ENCODE measurements at regions not wholly inside any gene's neighbourhood (a gene's known extent, or its start where the extent isn't known, plus 50 kb on each side); places are given as distances from the start of the nearest gene placed in this dataset.

GRCh38 chr6:134557509-134557908, 239.6 kb upstream of the SGK1 start:
- no peaks in the 10 kb centered on the region for H3K36me3 ChIP-seq (ENCODE audit: control insufficient read depth in 2 of 2, extremely low read depth in 1 of 2, insufficient read depth in 2 of 2, low read length in 2 of 2)
- H3K4me1 ChIP-seq (ENCODE audit: control insufficient read depth, extremely low read depth, insufficient read depth, low read length): no peaks in the 10 kb centered on the region
- H3K79me2 ChIP-seq (ENCODE audit: control insufficient read depth, insufficient read depth, low read length): no peaks in the 10 kb centered on the region
- intact Hi-C loops (cut with micrococcal nuclease): loop anchor here (10.0 kb wide), 1 partner anchor 267 kb away; no protein-coding TSS in a partner anchor
- H3K27ac ChIP-seq (ENCODE audit: insufficient read depth, low read depth, low read length): no peak overlapping the region
- FAIRE-seq: no peak
- H3K4me3 ChIP-seq (replicated peaks in 1 of 3; ENCODE audit: insufficient read depth in 1 of 3, low read depth in 1 of 3, low read length in 3 of 3): no peak overlapping the region
- POLR2A ChIA-PET: no interaction called here
- H2AFZ ChIP-seq (ENCODE audit: low read depth, low read length): no peak overlapping the region
- no peak overlapping the region for H3K9ac ChIP-seq (replicated peaks; ENCODE audit: extremely low read depth, insufficient read depth, low read length)
- no peak for TF ChIP-seq FOS (IDR thresholded peaks at IDR 0.05; ENCODE audit: borderline replicate concordance, insufficient read depth, low read length)
- no peak for TF ChIP-seq EZH2 (IDR thresholded peaks at IDR 0.05; ENCODE audit: borderline replicate concordance, low read depth, low read length, severe bottlenecking)
- TF ChIP-seq JUN (IDR thresholded peaks at IDR 0.05; ENCODE audit: borderline replicate concordance, insufficient read depth, insufficient read length, low read depth): no peak
- TF ChIP-seq GATA2 (IDR thresholded peaks at IDR 0.05; ENCODE audit: insufficient read depth, insufficient read length, low read depth, low read length): no peak
- no peak for TF ChIP-seq CTCF (IDR thresholded peaks at IDR 0.05; ENCODE audit: extremely low read depth in 1 of 2, insufficient read depth in 1 of 2, low read depth in 1 of 2, low read length in 2 of 2)
- no peak for TF ChIP-seq POLR2AphosphoS5 (IDR thresholded peaks at IDR 0.05; ENCODE audit: insufficient read depth, low read depth, low read length)
- TF ChIP-seq POLR2A (IDR thresholded peaks at IDR 0.05; ENCODE audit: low read depth, low read length): no peak
- TF ChIP-seq MYC (IDR thresholded peaks at IDR 0.05; ENCODE audit: low read depth, low read length): no peak
- no peak for TF ChIP-seq MAX (IDR thresholded peaks at IDR 0.05; ENCODE audit: insufficient read depth, insufficient read length)
- no peak overlapping the region for H3K4me2 ChIP-seq (ENCODE audit: insufficient read depth, low read length)
- no peak for DNase-seq (ENCODE audit: low read depth, low spot score)
- H4K20me1 ChIP-seq (replicated peaks; ENCODE audit: control insufficient read depth, extremely low read depth, insufficient read depth, low read length): no peaks in the 10 kb centered on the region
- dilution Hi-C loops (cut with MboI; ENCODE audit: extremely low pct_ligation_motif_present, low sequenced_read_pairs): no loop called here
- CTCF ChIA-PET: interaction anchor here (1.4 kb wide), 1 partner anchor 15 kb away, joined by 3 read pairs; no protein-coding TSS in a partner anchor
- BruUV-seq (replicated peaks): no TSS peak
- no peaks in the 10 kb centered on the region for H3K9me1 ChIP-seq (replicated peaks; ENCODE audit: control insufficient read depth, extremely low read depth, insufficient read depth, low read length)
- no peaks in the 10 kb centered on the region for H3K9me3 ChIP-seq (replicated peaks; ENCODE audit: control insufficient read depth, insufficient read depth, low read length)
- H3K27me3 ChIP-seq (ENCODE audit: control insufficient read depth in 2 of 2, insufficient read depth in 2 of 2, low read length in 2 of 2): no peaks in the 10 kb centered on the region

Data from endothelial cell of umbilical vein (primary cell).